Esophagus squamous epithelium (tissue), 5 donors: ENCODE measurements at regions not wholly inside any gene's neighbourhood (a gene's known extent, or its start where the extent isn't known, plus 50 kb on each side); places are given as distances from the start of the nearest gene placed in this dataset.

Experiments
- DNase-seq: peaks from one replicate; lab custom pipeline; 2025; lab: John Stamatoyannopoulos, UW
- H3K27ac ChIP-seq, 4 donors: fragments of 200-600 bp; sonication (generic); one replicate each; pipeline ENCODE4 v1.5.1; 2016 to 2019; ENCODE audit warnings: mild to moderate bottlenecking in 1 of 4
- H3K27me3 ChIP-seq, 4 donors: fragments of 200-600 bp; sonication (generic); 1 replicate in 3 of 4; 2 replicates in 1 of 4; pipeline versions ENCODE4 v1.5.1 to v1.6.0; 2017 to 2021; ENCODE audit warnings: antibody characterized with exemption in 1 of 4
- H3K36me3 ChIP-seq, 3 donors: fragments of 200-600 bp; sonication (generic); one replicate each; pipeline ENCODE4 v1.5.1; 2016 to 2019
- H3K4me1 ChIP-seq, 3 donors: fragments of 200-600 bp; sonication (generic); one replicate each; pipeline ENCODE4 v1.5.1; 2017 to 2019
- H3K4me3 ChIP-seq, 4 donors: fragments of 200-600 bp; sonication (generic); 1 replicate in 3 of 4; 2 replicates in 1 of 4; pipeline ENCODE4 v1.5.1; 2016 to 2019; ENCODE audit warnings: mild to moderate bottlenecking in 2 of 4, moderate library complexity in 1 of 4
- H3K9me3 ChIP-seq, 3 donors: fragments of 200-600 bp; sonication (generic); one replicate each; pipeline ENCODE4 v1.5.1; 2016 to 2019
- POLR2A ChIP-seq, 4 donors: fragments of 450-650 bp; IDR thresholded peaks; one replicate each; pipeline ENCODE4 v1.6.1; 2017; ENCODE audit warnings: antibody characterized with exemption in 4 of 4, mild to moderate bottlenecking in 4 of 4, moderate library complexity in 3 of 4
- WGBS, 2 donors: methylation state at CpG; one replicate each; pipeline ENCODE4 v1.1.5; 2018; 5-methylcytosine and 5-hydroxymethylcytosine counted together
- intact Hi-C: fragments of 100-400 bp; cut with DNase I; formaldehyde crosslinking; loops from one replicate; pipeline ENCODE4 v1.15.0; 2022
- TF ChIP-seq, protein P1 (sequence below), 6 experiments: fragments of 450-650 bp in 4 of 6; fragments of 200-600 bp in 2 of 6; sonication (generic) in 2 of 6; IDR thresholded peaks; one replicate each; pipeline ENCODE4 v1.5.1; 2016 to 2019; ENCODE audit warnings: antibody characterized with exemption in 6 of 6, mild to moderate bottlenecking in 4 of 6, moderate library complexity in 4 of 6
- donor health status: DM: yes; HTN: yes; CAD: no.

DNA sequence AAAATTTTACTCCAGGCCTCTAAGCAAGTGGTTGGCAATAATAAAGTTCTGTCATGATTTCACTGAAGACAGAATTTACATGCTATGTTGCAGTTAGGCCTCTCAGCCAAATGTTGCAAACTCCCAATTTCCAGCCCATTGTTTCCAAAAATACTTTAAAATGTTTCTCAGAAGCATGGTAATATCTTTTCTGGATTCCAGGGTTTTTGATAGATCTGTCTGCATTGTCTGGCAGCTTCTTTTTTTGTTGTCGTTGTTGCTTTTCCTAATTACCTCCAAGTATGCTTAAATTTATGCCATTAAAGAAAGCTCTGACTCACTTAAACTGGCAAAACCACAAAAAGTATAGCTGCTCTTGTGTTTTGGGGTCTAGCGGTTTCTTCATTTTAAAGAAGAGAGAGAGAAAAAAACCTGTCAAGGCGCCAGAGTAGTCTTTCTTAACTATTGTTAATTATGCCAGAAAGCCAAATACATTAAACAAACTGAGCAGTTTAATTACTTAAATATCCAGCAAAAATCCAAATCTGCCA, 97.0 kb downstream of the AGTR2 start:
- intact Hi-C loops = no loop called here

DNA sequence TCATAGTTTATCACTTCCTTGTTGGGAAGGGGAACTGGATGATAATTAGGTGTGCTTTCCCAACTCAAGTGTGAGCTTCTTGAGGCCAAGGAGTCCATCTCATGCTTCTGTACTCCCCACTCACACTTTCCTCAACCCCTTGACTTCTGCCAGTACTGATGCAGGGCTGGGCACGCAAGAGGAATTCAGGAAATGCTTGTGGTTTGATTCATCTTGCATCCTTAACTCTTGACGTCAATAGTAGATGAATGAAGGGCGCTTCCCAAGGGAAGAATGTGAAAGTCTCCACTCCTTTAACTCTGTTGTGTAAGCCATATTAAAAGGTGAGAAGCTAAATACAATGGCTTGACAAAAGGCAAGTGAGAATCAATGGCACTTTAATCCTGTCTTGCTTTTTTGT, 101.8 kb downstream of the AGTR2 start:
- H3K9me3 ChIP-seq = no peaks in the 10 kb centered on the region
- no peak for DNase-seq
- no peaks in the 10 kb centered on the region for H3K36me3 ChIP-seq
- peak overlapping the region in 1 of 4 donors; percentile 54 for H3K27ac ChIP-seq
- intact Hi-C loops = no loop called here
- peaks cover 0 to 6% (median 0%) of the 10 kb centered on the region in 3 donors for H3K4me1 ChIP-seq
- no peaks in the 10 kb centered on the region for H3K27me3 ChIP-seq
- TF ChIP-seq POLR2A (IDR thresholded peaks at IDR 0.05) = no peak
- TF ChIP-seq, protein P1, sequence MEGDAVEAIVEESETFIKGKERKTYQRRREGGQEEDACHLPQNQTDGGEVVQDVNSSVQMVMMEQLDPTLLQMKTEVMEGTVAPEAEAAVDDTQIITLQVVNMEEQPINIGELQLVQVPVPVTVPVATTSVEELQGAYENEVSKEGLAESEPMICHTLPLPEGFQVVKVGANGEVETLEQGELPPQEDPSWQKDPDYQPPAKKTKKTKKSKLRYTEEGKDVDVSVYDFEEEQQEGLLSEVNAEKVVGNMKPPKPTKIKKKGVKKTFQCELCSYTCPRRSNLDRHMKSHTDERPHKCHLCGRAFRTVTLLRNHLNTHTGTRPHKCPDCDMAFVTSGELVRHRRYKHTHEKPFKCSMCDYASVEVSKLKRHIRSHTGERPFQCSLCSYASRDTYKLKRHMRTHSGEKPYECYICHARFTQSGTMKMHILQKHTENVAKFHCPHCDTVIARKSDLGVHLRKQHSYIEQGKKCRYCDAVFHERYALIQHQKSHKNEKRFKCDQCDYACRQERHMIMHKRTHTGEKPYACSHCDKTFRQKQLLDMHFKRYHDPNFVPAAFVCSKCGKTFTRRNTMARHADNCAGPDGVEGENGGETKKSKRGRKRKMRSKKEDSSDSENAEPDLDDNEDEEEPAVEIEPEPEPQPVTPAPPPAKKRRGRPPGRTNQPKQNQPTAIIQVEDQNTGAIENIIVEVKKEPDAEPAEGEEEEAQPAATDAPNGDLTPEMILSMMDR (IDR thresholded peaks at IDR 0.05) = no peak
- 26 to 40% methylated on average over 2 to 3 of the region's 3 CpGs for WGBS, 2 donors
- H3K4me3 ChIP-seq = no peak overlapping the region

More for the DNA sequence above, 97.0 kb downstream of the AGTR2 start:
- Histone ChIP-seq H3K27me3 (no peaks in the 10 kb centered on the region), H3K4me3 (no peak overlapping the region), H3K9me3 (no peaks in the 10 kb centered on the region), H3K27ac (no peak overlapping the region), H3K4me1 (peaks cover 0 to 2% (median 0%) of the 10 kb centered on the region in 3 donors), H3K36me3 (no peaks in the 10 kb centered on the region)
- WGBS, 2 donors = 45 to 67% methylated on average over 3 of the region's 3 CpGs
- no peak for DNase-seq
- no peak for TF ChIP-seq POLR2A (IDR thresholded peaks at IDR 0.05)
- TF ChIP-seq, protein P1 (IDR thresholded peaks at IDR 0.05) = no peak

DNA sequence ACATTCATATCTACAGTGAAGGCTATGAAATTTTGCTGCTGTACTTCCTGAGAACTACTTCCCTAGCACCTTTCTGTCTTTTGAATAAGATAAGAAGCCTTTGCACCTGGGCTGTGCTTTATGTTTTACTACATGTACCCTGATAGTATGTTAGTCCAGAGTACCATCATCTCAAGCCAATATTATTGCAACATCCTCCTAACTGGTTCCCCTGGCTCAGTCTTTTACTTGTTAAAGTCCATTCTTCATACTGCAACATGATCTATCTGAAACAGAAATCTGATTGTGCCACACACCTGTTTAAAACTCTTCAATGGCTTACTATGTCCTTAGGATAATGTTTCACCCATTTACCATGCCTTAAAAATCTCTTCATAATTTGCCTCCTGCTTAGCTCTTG, 102.3 kb downstream of the AGTR2 start:
- intact Hi-C loops = no loop called here
- Histone ChIP-seq H3K27me3 (no peaks in the 10 kb centered on the region), H3K4me1 (peaks cover 0 to 6% (median 0%) of the 10 kb centered on the region in 3 donors), H3K36me3 (no peaks in the 10 kb centered on the region), H3K4me3 (no peak overlapping the region), H3K9me3 (no peaks in the 10 kb centered on the region), H3K27ac (peak overlapping the region in 1 of 4 donors; percentile 54)
- DNase-seq = no peak
- TF ChIP-seq POLR2A (IDR thresholded peaks at IDR 0.05) = no peak
- TF ChIP-seq, protein P1 (IDR thresholded peaks at IDR 0.05) = no peak

DNA sequence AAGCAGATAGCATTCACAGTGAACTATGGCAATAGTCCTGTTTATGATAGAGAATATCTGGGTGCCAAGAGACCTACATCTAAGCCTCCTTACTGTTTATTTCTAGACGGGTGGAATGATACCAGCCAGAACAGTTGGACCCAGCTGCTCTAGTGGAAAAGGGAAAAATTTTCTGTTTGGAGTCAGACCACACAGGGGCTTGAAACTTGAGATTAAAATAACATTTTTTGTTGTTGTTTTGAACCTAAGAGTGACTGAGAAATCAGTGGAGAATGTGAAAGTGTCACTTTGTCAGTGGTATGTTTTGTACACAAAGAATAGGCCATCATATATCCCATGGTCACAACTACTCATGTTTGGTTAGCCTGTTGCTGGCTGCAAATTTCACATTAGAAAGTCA, 105.7 kb downstream of the AGTR2 start:
- TF ChIP-seq POLR2A (IDR thresholded peaks at IDR 0.05) = no peak
- TF ChIP-seq, protein P1 (IDR thresholded peaks at IDR 0.05) = no peak
- no peaks in the 10 kb centered on the region for H3K36me3 ChIP-seq
- no peaks in the 10 kb centered on the region for H3K27me3 ChIP-seq
- no peak overlapping the region for H3K27ac ChIP-seq
- intact Hi-C loops = no loop called here
- no peak for DNase-seq
- peaks cover 0 to 6% (median 0%) of the 10 kb centered on the region in 3 donors for H3K4me1 ChIP-seq
- no peaks in the 10 kb centered on the region for H3K9me3 ChIP-seq
- H3K4me3 ChIP-seq = no peak overlapping the region
- 11 to 20% methylated on average over 1 of the region's 1 CpG for WGBS, 2 donors

DNA sequence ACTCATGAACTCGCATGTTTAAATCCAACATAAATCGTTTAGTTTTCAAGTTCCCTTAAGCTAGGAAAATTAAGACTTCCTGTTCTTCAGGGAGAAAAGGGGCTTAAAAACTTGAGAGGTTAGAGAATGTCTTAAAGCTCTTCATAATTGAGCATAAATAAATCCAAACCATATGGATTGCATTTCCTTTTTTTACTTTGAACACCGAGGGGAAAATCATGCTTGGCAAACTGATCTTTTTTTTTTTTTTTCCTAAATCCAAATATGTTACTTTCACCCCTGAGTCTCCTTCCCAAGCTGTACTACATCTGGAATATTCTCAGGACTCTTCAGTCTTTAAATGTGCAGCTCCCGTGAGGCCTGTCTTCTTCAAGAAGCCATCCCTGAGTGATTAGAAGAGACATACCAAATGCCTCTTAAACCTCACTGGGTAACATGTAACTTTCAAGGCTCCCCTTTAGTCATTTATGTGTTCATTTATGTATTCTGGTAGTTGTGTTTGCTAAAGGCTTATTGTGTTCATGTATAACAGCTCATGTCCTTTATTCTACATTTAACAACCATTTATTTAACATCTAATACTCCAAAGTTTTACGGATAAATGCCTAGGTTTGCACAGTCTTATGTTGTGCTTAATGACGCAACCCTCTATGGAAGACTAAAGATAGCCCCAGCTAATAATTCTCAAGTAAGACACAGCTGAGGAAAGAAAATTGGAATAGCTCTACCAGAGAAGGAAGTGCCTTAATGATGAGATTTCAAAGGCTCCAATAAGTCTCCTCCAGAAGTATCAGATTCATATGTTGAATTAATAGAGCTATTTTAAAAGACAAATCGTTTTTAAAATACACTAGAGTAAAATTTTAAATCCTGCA, 107.0 kb downstream of the AGTR2 start:
- DNase-seq = no peak
- 62% methylated on average over 7 of the region's 7 CpGs for WGBS, 2 donors
- intact Hi-C loops = no loop called here

More for the DNA sequence above, 107.0 kb downstream of the AGTR2 start:
- no peak for TF ChIP-seq POLR2A (IDR thresholded peaks at IDR 0.05)
- TF ChIP-seq, protein P1 (IDR thresholded peaks at IDR 0.05) = no peak
- H3K4me1 ChIP-seq = peaks cover 0 to 3% (median 0%) of the 10 kb centered on the region in 3 donors
- H3K27me3 ChIP-seq = no peaks in the 10 kb centered on the region
- H3K27ac ChIP-seq = no peak overlapping the region
- no peak overlapping the region for H3K4me3 ChIP-seq
- H3K9me3 ChIP-seq = no peaks in the 10 kb centered on the region
- H3K36me3 ChIP-seq = no peaks in the 10 kb centered on the region
